K562 (cell line): ENCODE measurements at regions not wholly inside any gene's neighbourhood (a gene's known extent, or its start where the extent isn't known, plus 50 kb on each side); places are given as distances from the start of the nearest gene placed in this dataset.

Source experiments
- ATAC-seq: fragments of 200-7000 bp; cut with Tn5 transposase; 3 replicates; pipeline ENCODE4 v1.9.1; 2020; ENCODE audit warnings: moderate library complexity
- BruUV-seq: library from RNA; stranded (reverse); fragments of 400-500 nt; replicated peaks from 2 replicates; lab custom pipeline; 2021; lab: Mats Ljungman, UMichigan
- CTCF ChIA-PET: fragments of 300-600 bp; formaldehyde crosslinking; extraction: SDS; loops from one replicate; lab custom pipeline; 2021; ENCODE audit warnings: low intra/inter-chr PET ratio; lab: Yijun Ruan, JAX
- POLR2A ChIA-PET: fragments of 300-600, 350-650 bp; sonication (Branson Sonifier 250); formaldehyde crosslinking; extraction: SDS; loops from one replicate; lab custom pipeline; 2021; ENCODE audit warnings: antibody characterized with exemption, inconsistent platforms; lab: Yijun Ruan, JAX
- DNase-seq, 4 experiments: peaks; one replicate each; pipeline versions ENCODE4 v3.0.0 to v3.0.0-alpha.2; 2011 to 2018; ENCODE audit warnings: low spot score in 3 of 4, mixed read lengths in 3 of 4; ENCODE audit errors: extremely low read depth in 1 of 4
- FAIRE-seq: peaks from 2 replicates; lab custom pipeline; 2011; peaks lifted over from hg19 to GRCh38; lab: Jason Lieb, UNC
- H2AFZ ChIP-seq: 2 replicates; pipeline ENCODE4 v1.6.0; 2011; ENCODE audit warnings: low read depth, low read length, control low read depth, inconsistent platforms
- H3K27ac ChIP-seq: fragments of 200-600 bp; 3 replicates; pipeline ENCODE4 v1.8.0; 2011; ENCODE audit warnings: low read depth, mild to moderate bottlenecking, control low read depth, inconsistent platforms, low read length, moderate library complexity, mixed read lengths; ENCODE audit errors: extremely low read depth
- H3K27me3 ChIP-seq, 2 experiments: fragments of 300-600 bp in 1 of 2; 2 replicates in 1 of 2; 3 replicates in 1 of 2; pipeline versions ENCODE4 v1.6.0 to v1.8.0; 2011; ENCODE audit warnings: inconsistent platforms in 2 of 2, low read length in 2 of 2, mild to moderate bottlenecking in 1 of 2, mixed read lengths in 1 of 2, moderate library complexity in 1 of 2; ENCODE audit not compliant: control insufficient read depth in 2 of 2, insufficient read depth in 2 of 2
- H3K36me3 ChIP-seq: fragments of 300-600 bp; 3 replicates; pipeline ENCODE4 v1.8.0; 2011; ENCODE audit warnings: mild to moderate bottlenecking, low read length, inconsistent platforms; ENCODE audit not compliant: control insufficient read depth, insufficient read depth
- H3K4me1 ChIP-seq, 2 experiments: fragments of 200-600 bp in 1 of 2; replicated peaks in 1 of 2; 2 replicates in 1 of 2; 3 replicates in 1 of 2; pipeline versions ENCODE4 v1.5.1 to v1.8.0; 2011; ENCODE audit warnings: inconsistent platforms in 2 of 2, low read length in 2 of 2, mild to moderate bottlenecking in 1 of 2, mixed read lengths in 1 of 2, moderate library complexity in 1 of 2; ENCODE audit not compliant: control insufficient read depth in 2 of 2, insufficient read depth in 2 of 2
- H3K4me2 ChIP-seq: 2 replicates; pipeline ENCODE4 v1.6.1; 2011; ENCODE audit warnings: low read length, control low read depth, inconsistent platforms, mixed read lengths; ENCODE audit not compliant: insufficient read depth
- H3K4me3 ChIP-seq: fragments of 200-600 bp; sonication (generic), shearing (Covaris generic); 2 replicates; pipeline ENCODE4 v1.5.1; 2016; ENCODE audit warnings: control low read depth, inconsistent platforms
- H3K79me2 ChIP-seq: fragments of 200-600 bp; 3 replicates; pipeline ENCODE4 v1.8.0; 2011; ENCODE audit warnings: low read length, inconsistent platforms; ENCODE audit not compliant: control insufficient read depth, insufficient read depth
- H3K9ac ChIP-seq, 2 experiments: 2 replicates each; pipeline versions ENCODE4 v1.6.0 to v1.6.1; 2011; ENCODE audit warnings: low read depth in 2 of 2, low read length in 2 of 2, control low read depth in 1 of 2, inconsistent platforms in 1 of 2, mild to moderate bottlenecking in 1 of 2, mixed read lengths in 1 of 2; ENCODE audit not compliant: insufficient read depth in 1 of 2
- H3K9me1 ChIP-seq: one replicate; pipeline ENCODE4 v1.6.0; 2011; ENCODE audit warnings: inconsistent platforms, mild to moderate bottlenecking, low read length, moderate library complexity; ENCODE audit not compliant: control insufficient read depth, insufficient read depth
- H3K9me3 ChIP-seq: replicated peaks from 2 replicates; pipeline ENCODE4 v1.5.1; 2011; ENCODE audit warnings: low read depth, low read length, inconsistent platforms; ENCODE audit not compliant: control insufficient read depth, insufficient read depth
- H4K20me1 ChIP-seq: replicated peaks from 2 replicates; pipeline ENCODE4 v1.6.1; 2011; ENCODE audit warnings: low read length, inconsistent platforms, mixed read lengths; ENCODE audit not compliant: control insufficient read depth, insufficient read depth
- C11orf30 ChIP-seq: fragments of 450-650 bp; IDR thresholded peaks from 2 replicates; pipeline ENCODE4 v1.6.1; 2016; ENCODE audit warnings: low read depth, mild to moderate bottlenecking
- HMG20B ChIP-seq: fragments of 250-450 bp; sonication (Bioruptor Pico); IDR thresholded peaks from 2 replicates; pipeline ENCODE4 v1.5.0; 2021; ENCODE audit warnings: mild to moderate bottlenecking
- ILF3 ChIP-seq: fragments of 450-650 bp; IDR thresholded peaks from 2 replicates; pipeline ENCODE4 v1.6.1; 2018; ENCODE audit warnings: antibody characterized with exemption, mild to moderate bottlenecking, moderate library complexity, borderline replicate concordance
- MAFF ChIP-seq: IDR thresholded peaks from 2 replicates; pipeline ENCODE4 v1.6.1; 2012; ENCODE audit warnings: low read length, improper control_type of control experiment
- MAFG ChIP-seq: fragments of 450-650 bp; conservative IDR thresholded peaks from 2 replicates; pipeline ENCODE4 v1.6.1; 2016; ENCODE audit warnings: missing genetic modification characterization, missing compliant biosample characterization
- MAFK ChIP-seq: IDR thresholded peaks from 2 replicates; pipeline ENCODE4 v1.6.1; 2011; ENCODE audit warnings: low read length, improper control_type of control experiment
- STAT5A ChIP-seq: IDR thresholded peaks from 2 replicates; pipeline ENCODE4 v1.6.1; 2012; ENCODE audit warnings: low read length, inconsistent platforms, borderline replicate concordance
- ZNF316 ChIP-seq: fragments of 450-650 bp; IDR thresholded peaks from 2 replicates; pipeline ENCODE4 v1.6.1; 2016
- WGBS: fragments of 100-300 bp; shearing (Covaris generic); methylation state at CpG from one replicate; pipeline ENCODE4 v1.1.6; 2016; ENCODE audit warnings: low coverage, mixed read lengths; ENCODE audit not compliant: insufficient coverage; ENCODE audit errors: missing lambda C conversion rate; 5-methylcytosine and 5-hydroxymethylcytosine counted together
- in situ Hi-C: fragments of 300-500 bp; cut with MboI; formaldehyde crosslinking; loops from 4 replicates; pipeline ENCODE4 v1.15.0; 2018; ENCODE audit warnings: inconsistent platforms, mixed read lengths
- intact Hi-C: fragments of 100-400 bp; cut with micrococcal nuclease; formaldehyde crosslinking; loops from 2 replicates; pipeline ENCODE4 v1.14.2; 2022

DNA sequence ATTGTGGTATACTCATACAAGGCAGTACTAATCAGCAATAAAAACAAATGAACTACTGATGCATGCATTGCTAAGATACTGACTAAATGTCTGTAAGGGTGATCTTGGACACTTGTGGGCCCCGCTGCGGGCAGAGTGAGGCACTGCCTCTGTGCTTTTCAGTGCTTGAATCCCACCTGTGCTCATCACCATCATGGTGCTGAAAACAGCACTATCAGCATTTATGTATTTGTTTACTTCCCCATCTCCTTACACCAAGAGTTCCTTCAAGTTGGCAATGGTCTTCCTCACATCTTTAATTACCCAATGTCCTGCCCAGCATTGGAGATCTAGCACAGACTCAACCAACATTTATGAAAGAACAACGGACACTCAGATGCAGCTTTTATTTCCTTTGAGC is 193.7 kb upstream of the RFC3 start:
- H3K4me1 ChIP-seq: no peaks in the 10 kb centered on the region
- TF ChIP-seq MAFG (tag) (peak; percentile 44; the same call in 1 of the 2 replicates), HMG20B (CRISPR knock-in tag) (no peak), ZNF316 (peak; percentile 58), STAT5A (no peak), MAFF (peak; percentile 40; the same call in 1 of the 2 replicates), MAFK (peak; percentile 50; the same call in 1 of the 2 replicates), C11orf30 (peak; percentile 41; the same call in 1 of the 2 replicates)
- DNase-seq (no peak), ATAC-seq (no peak), FAIRE-seq (no peak)
- no peaks in the 10 kb centered on the region for H3K9me1 ChIP-seq
- no peak overlapping the region for H3K27ac ChIP-seq
- H4K20me1 ChIP-seq: no peaks in the 10 kb centered on the region
- ChIA-PET POLR2A (no interaction called here), CTCF (no interaction called here)
- WGBS: 0% methylated on average over 3 of the region's 3 CpGs
- no peak overlapping the region for H3K4me3 ChIP-seq
- H3K4me2 ChIP-seq: no peak overlapping the region
- H3K9me3 ChIP-seq: no peaks in the 10 kb centered on the region
- H3K9ac ChIP-seq: no peak overlapping the region
- intact Hi-C loops (no loop called here), in situ Hi-C loops (no loop called here)
- BruUV-seq: no TSS peak
- no peak overlapping the region for H2AFZ ChIP-seq
- no peaks in the 10 kb centered on the region for H3K36me3 ChIP-seq
- H3K79me2 ChIP-seq: no peaks in the 10 kb centered on the region
- no peaks in the 10 kb centered on the region for H3K27me3 ChIP-seq

DNA sequence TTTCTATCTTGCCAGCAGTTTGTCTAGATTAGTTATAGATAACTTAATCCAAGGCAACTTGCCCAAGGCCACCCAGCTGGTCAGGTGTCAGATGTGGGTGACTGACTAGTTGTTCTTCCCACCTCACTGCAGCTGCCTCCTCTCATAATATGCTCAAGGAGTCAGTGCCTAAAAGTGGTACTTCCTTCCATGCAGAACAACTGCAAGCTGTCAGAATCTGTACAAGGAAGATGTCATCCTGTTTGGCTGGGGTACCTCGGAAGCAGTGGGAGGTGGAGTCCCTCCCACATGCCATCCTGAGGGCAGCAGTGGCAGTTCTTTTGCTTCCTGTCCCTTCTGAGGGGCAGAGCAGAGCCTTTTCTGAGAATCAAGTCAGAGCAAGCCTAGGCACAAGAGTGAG is 193.2 kb upstream of the RFC3 start:
- FAIRE-seq: no peak
- ATAC-seq: no peak
- in situ Hi-C loops: no loop called here

More for the DNA sequence above, 193.2 kb upstream of the RFC3 start:
- DNase-seq: no peak
- TF ChIP-seq ILF3: no peak
- no TSS peak for BruUV-seq
- H3K79me2 ChIP-seq: no peaks in the 10 kb centered on the region
- H2AFZ ChIP-seq: no peak overlapping the region
- intact Hi-C loops: no loop called here
- no peaks in the 10 kb centered on the region for H3K9me3 ChIP-seq
- H3K4me3 ChIP-seq: no peak overlapping the region
- ChIA-PET CTCF (no interaction called here), POLR2A (interaction anchor here (0.8 kb wide), 1 partner anchor 16 kb away, joined by 4 read pairs; no protein-coding TSS in a partner anchor)
- no peaks in the 10 kb centered on the region for H3K36me3 ChIP-seq
- no peak overlapping the region for H3K27ac ChIP-seq
- H3K9ac ChIP-seq: no peak overlapping the region
- no peak overlapping the region for H3K4me2 ChIP-seq
- 0% methylated on average over 1 of the region's 1 CpG for WGBS
- H4K20me1 ChIP-seq: no peaks in the 10 kb centered on the region
- no peaks in the 10 kb centered on the region for H3K9me1 ChIP-seq
- no peaks in the 10 kb centered on the region for H3K4me1 ChIP-seq
- no peaks in the 10 kb centered on the region for H3K27me3 ChIP-seq
